AG20443 (cell line): ENCODE measurements at regions not wholly inside any gene's neighbourhood (a gene's known extent, or its start where the extent isn't known, plus 50 kb on each side); places are given as distances from the start of the nearest gene placed in this dataset.

Experiments used
- DNase-seq: peaks from one replicate; pipeline ENCODE4 v3.0.0; 2012; ENCODE audit warnings: low spot score, mixed read lengths

DNA sequence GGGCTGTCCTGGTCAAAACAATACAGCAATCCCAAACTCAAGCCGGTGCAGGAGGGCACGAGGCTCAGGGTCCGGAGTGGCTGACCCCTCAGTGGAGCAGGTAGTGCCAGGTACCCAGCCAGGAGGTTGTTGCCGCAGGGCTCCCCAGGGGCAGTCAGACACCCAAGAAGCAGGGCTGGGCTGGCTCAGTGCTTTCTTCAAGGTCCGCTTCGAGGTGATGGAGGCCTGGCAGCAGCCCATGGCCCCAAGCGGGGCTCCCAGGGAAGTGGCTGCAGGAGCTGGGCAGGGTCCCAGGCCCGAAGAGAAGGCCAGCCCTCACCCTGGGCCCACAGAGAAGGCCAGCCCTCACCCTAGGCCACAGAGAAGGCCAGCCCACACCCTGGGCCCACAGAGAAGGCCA is 55.3 kb upstream of the COPS8 start:
- no peak for DNase-seq

DNA sequence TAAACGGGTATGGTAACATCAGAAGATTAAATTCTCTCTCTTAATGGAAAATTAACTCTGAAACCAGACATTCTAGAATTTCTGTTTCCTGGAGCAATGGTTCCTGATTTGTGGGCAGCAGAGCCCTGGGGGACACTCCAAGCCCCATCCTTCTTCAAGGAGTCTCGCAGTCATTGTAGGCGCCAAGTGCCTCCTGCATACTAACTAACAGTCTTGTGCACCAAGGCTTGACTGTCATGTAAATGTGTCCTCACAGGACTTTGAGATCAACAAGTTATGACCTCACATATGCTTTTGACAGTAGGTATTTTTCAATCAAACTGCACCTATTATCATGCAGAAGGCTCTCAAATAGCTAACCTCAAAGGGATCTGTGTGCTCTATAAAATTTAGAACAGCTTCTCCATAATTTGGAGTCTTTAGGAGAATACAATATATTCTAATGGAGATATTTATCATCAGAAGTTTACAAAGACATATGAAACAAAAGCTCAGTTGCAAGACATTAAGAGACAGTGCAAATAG is 52.1 kb upstream of the COPS8 start:
- DNase-seq: no peak

DNA sequence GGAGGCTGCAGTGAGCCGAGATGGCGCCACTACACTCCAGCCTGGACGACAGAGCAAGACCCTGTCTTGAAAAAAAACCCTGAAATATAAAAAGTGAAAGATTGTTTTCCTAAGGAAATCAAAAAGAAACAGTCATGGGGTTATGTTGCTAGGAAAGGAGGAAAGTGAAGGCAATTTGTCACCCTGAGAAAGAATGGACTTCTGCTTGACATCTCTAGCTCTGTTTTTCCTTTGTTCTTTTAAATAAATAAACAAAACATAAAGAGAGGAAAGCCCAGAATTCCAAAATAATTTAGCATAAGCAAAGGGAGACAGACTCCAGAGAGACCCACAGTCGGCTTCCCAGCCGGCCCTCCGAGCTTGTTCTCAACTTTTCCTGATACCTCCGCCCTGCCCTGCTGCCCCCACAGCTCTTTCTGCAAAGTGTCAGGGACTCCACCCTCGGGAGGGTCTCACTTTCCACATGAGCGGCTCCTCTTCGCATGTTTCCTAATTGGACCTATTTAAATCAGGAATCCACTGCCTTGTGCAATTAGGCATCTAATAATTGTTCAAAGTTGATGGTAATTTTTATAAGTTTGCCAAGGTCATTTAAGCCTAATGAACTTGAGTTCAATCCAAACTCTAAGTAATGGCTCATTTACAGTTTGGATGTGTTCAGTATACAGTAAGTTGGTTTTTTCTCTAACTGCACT is 49.8 kb upstream of the COPS8 start:
- DNase-seq: no peak
